ENCODE measurements at regions not wholly inside any gene's neighbourhood (a gene's known extent, or its start where the extent isn't known, plus 50 kb on each side); places are given as distances from the start of the nearest gene placed in this dataset.
"Not testable (repeated sequence)": the region's sequence is repeated elsewhere in the genome, so short reads cannot be mapped to it uniquely, and the experiment has no call there.

- TF ChIP-seq, protein P1, sequence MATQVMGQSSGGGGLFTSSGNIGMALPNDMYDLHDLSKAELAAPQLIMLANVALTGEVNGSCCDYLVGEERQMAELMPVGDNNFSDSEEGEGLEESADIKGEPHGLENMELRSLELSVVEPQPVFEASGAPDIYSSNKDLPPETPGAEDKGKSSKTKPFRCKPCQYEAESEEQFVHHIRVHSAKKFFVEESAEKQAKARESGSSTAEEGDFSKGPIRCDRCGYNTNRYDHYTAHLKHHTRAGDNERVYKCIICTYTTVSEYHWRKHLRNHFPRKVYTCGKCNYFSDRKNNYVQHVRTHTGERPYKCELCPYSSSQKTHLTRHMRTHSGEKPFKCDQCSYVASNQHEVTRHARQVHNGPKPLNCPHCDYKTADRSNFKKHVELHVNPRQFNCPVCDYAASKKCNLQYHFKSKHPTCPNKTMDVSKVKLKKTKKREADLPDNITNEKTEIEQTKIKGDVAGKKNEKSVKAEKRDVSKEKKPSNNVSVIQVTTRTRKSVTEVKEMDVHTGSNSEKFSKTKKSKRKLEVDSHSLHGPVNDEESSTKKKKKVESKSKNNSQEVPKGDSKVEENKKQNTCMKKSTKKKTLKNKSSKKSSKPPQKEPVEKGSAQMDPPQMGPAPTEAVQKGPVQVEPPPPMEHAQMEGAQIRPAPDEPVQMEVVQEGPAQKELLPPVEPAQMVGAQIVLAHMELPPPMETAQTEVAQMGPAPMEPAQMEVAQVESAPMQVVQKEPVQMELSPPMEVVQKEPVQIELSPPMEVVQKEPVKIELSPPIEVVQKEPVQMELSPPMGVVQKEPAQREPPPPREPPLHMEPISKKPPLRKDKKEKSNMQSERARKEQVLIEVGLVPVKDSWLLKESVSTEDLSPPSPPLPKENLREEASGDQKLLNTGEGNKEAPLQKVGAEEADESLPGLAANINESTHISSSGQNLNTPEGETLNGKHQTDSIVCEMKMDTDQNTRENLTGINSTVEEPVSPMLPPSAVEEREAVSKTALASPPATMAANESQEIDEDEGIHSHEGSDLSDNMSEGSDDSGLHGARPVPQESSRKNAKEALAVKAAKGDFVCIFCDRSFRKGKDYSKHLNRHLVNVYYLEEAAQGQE (IDR thresholded peaks at IDR 0.05; ENCODE audit: insufficient replicate concordance, low read depth): no peak
- TF ChIP-seq SPI1 (IDR thresholded peaks at IDR 0.05; ENCODE audit: borderline replicate concordance, low read depth) (no peak), CTCF (IDR thresholded peaks at IDR 0.05; ENCODE audit: insufficient read depth, low read length) (no peak), GABPA (IDR thresholded peaks at IDR 0.05; ENCODE audit: low read depth) (no peak), POLR2AphosphoS5 (IDR thresholded peaks at IDR 0.05; ENCODE audit: low read depth) (no peak)
- Histone ChIP-seq H3K27me3 (ENCODE audit: insufficient read depth, poor library complexity, severe bottlenecking) (no peaks in the 10 kb centered on the region), H3K27ac (replicated peaks) (no peak overlapping the region), H3K4me3 (replicated peaks; ENCODE audit: insufficient read depth, low read length) (no peak overlapping the region)
- no peak for DNase-seq (ENCODE audit: low read depth in 1 of 2, low spot score in 1 of 2)
Observed at GRCh38 chr2:47704287-47704686, 78.7 kb upstream of the MSH6 start.

- DNase-seq (ENCODE audit: low read depth in 1 of 2, low spot score in 1 of 2): no peak
- Histone ChIP-seq H3K27me3 (ENCODE audit: insufficient read depth, poor library complexity, severe bottlenecking) (no peaks in the 10 kb centered on the region), H3K27ac (replicated peaks) (no peak overlapping the region), H3K4me3 (replicated peaks; ENCODE audit: insufficient read depth, low read length) (no peak overlapping the region)
- TF ChIP-seq, protein P1 (IDR thresholded peaks at IDR 0.05; ENCODE audit: insufficient replicate concordance, low read depth): no peak
- TF ChIP-seq POLR2AphosphoS5 (IDR thresholded peaks at IDR 0.05; ENCODE audit: low read depth) (no peak), CTCF (IDR thresholded peaks at IDR 0.05; ENCODE audit: insufficient read depth, low read length) (no peak), GABPA (IDR thresholded peaks at IDR 0.05; ENCODE audit: low read depth) (no peak), SPI1 (IDR thresholded peaks at IDR 0.05; ENCODE audit: borderline replicate concordance, low read depth) (no peak)
Observed at GRCh38 chr2:47699533-47700215, 83.3 kb upstream of the MSH6 start.

DNA sequence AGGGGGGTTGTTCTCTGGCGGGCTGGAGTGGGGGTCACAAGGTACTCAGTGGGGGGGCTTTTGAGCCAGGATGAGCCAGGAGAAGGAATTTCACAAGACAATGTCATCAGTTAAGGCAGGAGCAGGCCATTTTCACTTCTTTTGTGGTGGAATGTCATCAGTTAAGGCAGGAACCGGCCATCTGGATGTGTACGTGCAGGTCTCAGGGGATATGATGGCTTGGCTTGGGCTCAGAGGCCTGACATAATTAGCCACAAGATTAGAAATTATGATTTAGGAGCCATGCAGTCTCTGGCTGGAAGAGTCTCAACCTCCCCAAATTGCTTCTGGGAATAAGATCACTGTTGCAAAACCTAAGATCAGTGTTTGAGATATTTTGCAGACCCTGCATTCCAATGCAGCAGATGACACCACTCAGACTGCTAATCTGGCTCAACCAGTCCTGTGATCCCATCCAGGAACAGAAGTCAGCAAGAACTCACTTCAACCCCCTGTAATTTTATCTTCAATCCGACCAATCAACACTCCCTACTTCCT, 84.4 kb upstream of the MSH6 start:
- DNase-seq (ENCODE audit: low read depth in 1 of 2, low spot score in 1 of 2); H3K4me3 ChIP-seq (replicated peaks; ENCODE audit: insufficient read depth, low read length); H3K27ac ChIP-seq (replicated peaks); H3K27me3 ChIP-seq (ENCODE audit: insufficient read depth, poor library complexity, severe bottlenecking): not testable (repeated sequence)

- H3K4me3 ChIP-seq (replicated peaks; ENCODE audit: insufficient read depth, low read length); H3K27me3 ChIP-seq (ENCODE audit: insufficient read depth, poor library complexity, severe bottlenecking); H3K27ac ChIP-seq (replicated peaks); DNase-seq (ENCODE audit: low read depth in 1 of 2, low spot score in 1 of 2): not testable (repeated sequence)
Observed at GRCh38 chr2:47697681-47698435, 85.1 kb upstream of the MSH6 start.
